Motor neuron (in vitro differentiated cells): ENCODE measurements at regions not wholly inside any gene's neighbourhood (a gene's known extent, or its start where the extent isn't known, plus 50 kb on each side); places are given as distances from the start of the nearest gene placed in this dataset.

Experiments used
- ATAC-seq, 8 experiments: fragments of 200-7000 bp; cut with Tn5 transposase; replicated peaks in 6 of 8; 2 replicates each; pipeline ENCODE4 v1.8.0; 2021; ENCODE audit warnings: mild to moderate bottlenecking in 8 of 8, moderate library complexity in 8 of 8
- H3K27ac ChIP-seq, 2 donors: fragments of 250-450 bp; sonication (Bioruptor Pico); 2 replicates each; pipeline ENCODE4 v1.9.0; 2021; ENCODE audit warnings: antibody characterized with exemption in 2 of 2, mild to moderate bottlenecking in 2 of 2, moderate library complexity in 1 of 2
- H3K4me1 ChIP-seq, 2 donors: fragments of 250-450 bp; sonication (Bioruptor Pico); replicated peaks in 1 of 2; 2 replicates each; pipeline ENCODE4 v1.6.1; 2021; ENCODE audit warnings: antibody characterized with exemption in 2 of 2, mild to moderate bottlenecking in 2 of 2, moderate library complexity in 1 of 2
- H3K4me3 ChIP-seq, 5 donors: fragments of 250-450 bp; sonication (Bioruptor Pico); 2 replicates each; pipeline ENCODE4 v1.9.0; 2021; ENCODE audit warnings: antibody characterized with exemption in 5 of 5, mild to moderate bottlenecking in 5 of 5, moderate library complexity in 4 of 5
- WGBS, 10 experiments: fragments of 450-650 bp; shearing (Covaris generic); methylation state at CpG; one replicate each; pipeline ENCODE4 v1.0.0; 2022; 5-methylcytosine and 5-hydroxymethylcytosine counted together
- in situ Hi-C, 9 experiments: fragments of 400-800 bp; cut with MboI; loops; one replicate each; pipeline ENCODE4 v1.15.0; 2021; ENCODE audit warnings: low sequenced_read_pairs in 9 of 9, low pct_unique_long_range_greater_than_20kb in 2 of 9; ENCODE audit not compliant: unreplicated experiment in 9 of 9

- no peak for ATAC-seq
- Histone ChIP-seq H3K27ac (no peak overlapping the region), H3K4me3 (no peak overlapping the region), H3K4me1 (no peaks in the 10 kb centered on the region)
- 39 to 100% (median 96%) methylated on average over 1 to 4 of the region's 4 CpGs; no CpG with 5 or more reads in 1 of the 10 experiments for WGBS, 10 experiments
- in situ Hi-C loops, result no loop called here
Measured at GRCh38 chr13:50670847-50671496, 172.5 kb downstream of the DLEU7 start.

DNA sequence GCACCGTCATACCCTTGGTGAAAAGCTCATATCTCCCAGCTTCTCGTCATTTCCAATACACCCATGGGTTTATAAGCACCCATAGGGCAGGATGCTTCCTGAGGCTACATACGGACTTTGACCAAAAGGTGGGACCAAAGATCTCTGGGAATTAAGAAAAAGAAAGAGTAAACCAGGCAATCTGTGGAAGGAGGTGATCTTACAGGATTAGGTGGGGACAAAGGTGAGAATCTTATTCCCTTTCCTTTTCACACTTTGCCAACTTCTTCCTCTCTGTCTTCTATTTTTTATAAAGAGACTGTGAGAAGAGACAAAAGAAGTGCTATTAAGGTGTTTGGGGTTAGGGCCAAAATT is 172.0 kb downstream of the DLEU7 start:
- ATAC-seq, result no peak
- in situ Hi-C loops, result no loop called here
- no peaks in the 10 kb centered on the region for H3K4me1 ChIP-seq
- H3K27ac ChIP-seq, result no peak overlapping the region
- no peak overlapping the region for H3K4me3 ChIP-seq
- 14 to 100% (median 91%) methylated on average over 1 to 3 of the region's 3 CpGs; no CpG with 5 or more reads in 1 of the 10 experiments for WGBS, 10 experiments

DNA sequence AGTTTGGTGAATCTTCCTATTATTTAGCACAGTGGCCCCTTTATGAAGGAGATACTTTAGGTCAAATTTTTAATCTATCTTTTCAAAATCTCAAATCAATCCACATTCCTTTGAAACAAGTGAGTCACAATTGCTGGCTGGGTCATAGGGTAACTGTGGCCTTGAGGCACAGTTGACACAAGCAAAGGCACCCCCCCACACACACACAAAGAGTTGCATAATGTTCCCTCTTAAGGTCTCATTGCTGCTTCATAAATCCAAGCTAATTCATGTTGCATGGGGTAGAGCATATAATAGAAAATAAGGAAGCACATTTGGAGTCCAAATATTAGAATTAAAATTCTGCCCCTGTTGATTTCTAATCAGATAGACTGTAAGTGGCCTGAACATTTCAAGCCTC is 171.5 kb downstream of the DLEU7 start:
- H3K27ac ChIP-seq, result no peak overlapping the region
- no peaks in the 10 kb centered on the region for H3K4me1 ChIP-seq
- no peak for ATAC-seq
- in situ Hi-C loops, result no loop called here
- no peak overlapping the region for H3K4me3 ChIP-seq

- 89 to 100% (median 97%) methylated on average over 3 of the region's 4 CpGs; no CpG with 5 or more reads in 6 of the 10 experiments for WGBS, 10 experiments
- ATAC-seq, result no peak
- in situ Hi-C loops, result no loop called here
- Histone ChIP-seq H3K4me1 (peaks cover 0 to 2% of the 10 kb centered on the region in 2 donors), H3K4me3 (no peak overlapping the region), H3K27ac (no peak overlapping the region)
Measured at GRCh38 chr13:50675651-50676050, 167.8 kb downstream of the DLEU7 start.

DNA sequence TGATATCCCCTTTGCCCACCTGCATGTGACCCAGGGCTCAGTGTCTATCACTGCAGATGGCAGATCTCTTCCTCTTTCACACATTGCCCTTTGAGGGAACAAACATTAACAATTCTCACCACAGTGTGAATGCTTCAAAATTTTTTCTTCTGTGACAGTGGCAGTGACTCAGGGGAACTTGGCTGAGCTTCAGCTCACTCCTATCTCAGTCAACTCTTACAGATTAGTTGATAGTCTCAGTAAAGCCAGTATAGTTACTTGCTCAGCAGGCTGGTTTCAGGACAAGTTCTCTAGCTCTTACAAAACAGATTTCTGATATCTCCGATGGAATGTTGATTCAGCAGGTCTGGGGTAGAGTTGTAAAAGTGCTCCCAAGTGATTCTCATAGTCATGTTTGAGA is 166.9 kb downstream of the DLEU7 start:
- no peak overlapping the region for H3K4me3 ChIP-seq
- in situ Hi-C loops, result no loop called here
- peak in 2 of 8 experiments; percentile 25 for ATAC-seq
- WGBS, 10 experiments, result 0 to 100% (median 72%) methylated on average over 1 of the region's 1 CpG; no CpG with 5 or more reads in 6 of the 10 experiments
- H3K4me1 ChIP-seq, result peaks cover 0 to 2% of the 10 kb centered on the region in 2 donors
- H3K27ac ChIP-seq, result no peak overlapping the region

DNA sequence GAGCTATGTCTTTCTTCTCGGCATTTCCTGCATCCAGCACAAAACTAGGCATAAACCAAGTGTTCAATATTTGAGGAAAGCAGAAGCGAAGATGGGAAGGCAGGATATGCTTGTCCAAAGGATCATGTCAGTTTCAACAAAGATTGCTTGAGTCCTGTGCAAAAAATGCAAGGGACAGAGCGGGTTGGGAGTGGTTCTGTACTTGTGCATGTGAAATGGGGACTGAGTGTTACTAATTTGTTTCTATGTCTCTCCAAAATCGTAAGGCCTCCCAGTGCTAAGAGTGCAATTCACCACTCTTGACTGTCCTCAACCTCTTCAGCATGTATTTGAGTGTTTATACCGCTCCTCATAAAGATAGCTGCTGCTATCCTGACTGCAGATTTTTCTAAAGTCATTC is 166.2 kb downstream of the DLEU7 start:
- ATAC-seq, result peak in 2 of 8 experiments; percentile 49 to 56
- in situ Hi-C loops, result no loop called here
- Histone ChIP-seq H3K4me1 (peaks cover 0 to 2% of the 10 kb centered on the region in 2 donors), H3K4me3 (no peak overlapping the region), H3K27ac (no peak overlapping the region)
- WGBS, 10 experiments, result 70 to 100% (median 90%) methylated on average over 1 to 4 of the region's 5 CpGs; no CpG with 5 or more reads in 2 of the 10 experiments

- no peak overlapping the region for H3K4me3 ChIP-seq
- peak in 3 of 8 experiments; percentile 10 to 53 (median 38) for ATAC-seq
- peaks cover 0 to 2% of the 10 kb centered on the region in 2 donors for H3K4me1 ChIP-seq
- H3K27ac ChIP-seq, result no peak overlapping the region
- in situ Hi-C loops, result no loop called here
- WGBS, 10 experiments, result 0 to 92% (median 79%) methylated on average over 1 to 9 of the region's 10 CpGs; no CpG with 5 or more reads in 1 of the 10 experiments
Measured at GRCh38 chr13:50677687-50678463, 165.6 kb downstream of the DLEU7 start.

DNA sequence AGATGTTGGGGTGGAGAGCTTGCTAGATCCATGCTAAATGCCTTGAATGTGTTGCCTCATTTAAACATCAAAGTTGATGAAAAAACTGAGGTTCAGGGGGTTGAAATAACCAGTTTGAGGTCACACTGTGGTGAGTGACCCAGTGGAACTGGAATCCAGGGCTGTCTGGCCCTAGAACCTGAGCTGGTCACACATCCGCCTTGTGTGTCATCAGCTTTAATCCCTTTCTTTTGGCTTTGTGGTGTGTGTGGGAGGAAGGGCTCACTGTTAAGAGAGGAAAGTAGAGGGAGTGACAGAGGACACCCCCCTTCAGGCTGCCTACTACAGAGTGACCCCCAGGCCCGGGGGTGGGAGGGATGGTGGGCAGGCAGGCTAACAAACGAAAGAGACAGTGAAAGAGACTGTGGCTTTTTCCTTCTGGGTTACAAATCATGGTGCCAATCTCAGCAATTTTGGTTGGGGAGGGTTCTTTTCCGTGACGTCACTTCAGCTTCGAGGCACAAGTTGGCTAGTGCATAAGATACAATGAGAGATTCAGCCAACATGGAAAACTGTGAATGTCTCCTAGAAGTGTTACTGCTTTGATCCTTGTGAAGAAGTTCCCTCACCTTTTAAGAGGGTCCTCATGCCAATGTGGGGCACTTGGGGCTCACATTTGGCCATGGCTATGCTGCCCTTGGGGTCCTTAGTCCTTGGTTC is 164.9 kb downstream of the DLEU7 start:
- H3K4me1 ChIP-seq, result peaks cover 0 to 2% of the 10 kb centered on the region in 2 donors
- 26 to 100% (median 88%) methylated on average over 1 to 5 of the region's 6 CpGs; no CpG with 5 or more reads in 4 of the 10 experiments for WGBS, 10 experiments
- H3K4me3 ChIP-seq, result no peak overlapping the region
- in situ Hi-C loops, result no loop called here
- no peak overlapping the region for H3K27ac ChIP-seq
- ATAC-seq, result peak in 2 of 8 experiments; percentile 37 to 55

GRCh38 chr13:50679321-50679720 is 164.2 kb downstream of the DLEU7 start:
- no peak for ATAC-seq
- H3K27ac ChIP-seq, result no peak overlapping the region
- H3K4me3 ChIP-seq, result no peak overlapping the region
- in situ Hi-C loops, result no loop called here
- H3K4me1 ChIP-seq, result peaks cover 0 to 2% of the 10 kb centered on the region in 2 donors

DNA sequence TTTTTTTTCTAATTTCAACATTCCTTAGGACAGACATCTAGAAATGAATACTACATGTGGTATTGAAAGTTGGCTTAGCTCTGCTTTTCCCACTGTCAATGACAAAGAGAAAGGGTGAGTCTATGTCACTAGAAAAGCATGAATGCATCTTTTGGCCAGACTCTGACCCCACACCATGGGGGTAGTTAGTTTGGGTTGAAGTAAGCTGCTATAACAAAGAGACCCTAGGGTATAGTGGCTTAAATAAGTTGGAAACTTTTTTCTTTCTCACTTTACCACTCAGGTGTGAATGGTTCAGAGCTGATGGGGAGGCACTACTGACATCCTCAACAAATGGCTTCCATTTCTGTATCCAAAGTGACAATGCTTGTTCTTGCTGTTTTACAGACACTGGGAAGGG is 161.5 kb downstream of the DLEU7 start:
- Histone ChIP-seq H3K27ac (no peak overlapping the region), H3K4me3 (no peak overlapping the region), H3K4me1 (peaks cover 0 to 4% of the 10 kb centered on the region in 2 donors)
- no peak for ATAC-seq
- in situ Hi-C loops, result no loop called here

DNA sequence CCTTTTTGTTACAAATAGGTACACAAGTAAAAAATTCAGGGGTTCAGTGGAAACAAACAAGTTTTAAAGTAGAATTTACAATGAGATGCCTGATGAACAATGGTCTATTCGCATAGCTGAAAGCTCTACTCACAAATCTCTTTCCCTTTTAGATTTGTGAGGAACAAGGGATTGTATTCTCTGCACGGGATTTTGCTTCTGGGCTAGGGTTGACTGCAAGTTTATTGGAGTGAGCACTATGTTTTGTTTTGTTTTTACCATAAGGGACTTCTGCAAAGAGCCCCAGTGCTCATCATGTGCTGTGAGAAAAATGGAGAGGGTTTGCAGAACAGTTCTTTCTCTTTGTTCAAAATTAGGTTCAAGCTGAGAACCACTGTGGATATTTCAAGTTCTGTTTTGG is 160.5 kb downstream of the DLEU7 start:
- WGBS, 10 experiments, result 55 to 100% (median 60%) methylated on average over 1 to 2 of the region's 2 CpGs; no CpG with 5 or more reads in 3 of the 10 experiments
- no peak overlapping the region for H3K27ac ChIP-seq
- in situ Hi-C loops, result no loop called here
- H3K4me1 ChIP-seq, result peaks cover 0 to 4% of the 10 kb centered on the region in 2 donors
- ATAC-seq, result no peak
- H3K4me3 ChIP-seq, result no peak overlapping the region

GRCh38 chr13:50684366-50684765 is 159.1 kb downstream of the DLEU7 start:
- Histone ChIP-seq H3K4me1 (peaks cover 0 to 2% of the 10 kb centered on the region in 2 donors), H3K4me3 (no peak overlapping the region), H3K27ac (no peak overlapping the region)
- no peak for ATAC-seq
- in situ Hi-C loops, result no loop called here
- WGBS, 10 experiments, result 93 to 100% (median 100%) methylated on average over 1 to 3 of the region's 3 CpGs; no CpG with 5 or more reads in 5 of the 10 experiments

DNA sequence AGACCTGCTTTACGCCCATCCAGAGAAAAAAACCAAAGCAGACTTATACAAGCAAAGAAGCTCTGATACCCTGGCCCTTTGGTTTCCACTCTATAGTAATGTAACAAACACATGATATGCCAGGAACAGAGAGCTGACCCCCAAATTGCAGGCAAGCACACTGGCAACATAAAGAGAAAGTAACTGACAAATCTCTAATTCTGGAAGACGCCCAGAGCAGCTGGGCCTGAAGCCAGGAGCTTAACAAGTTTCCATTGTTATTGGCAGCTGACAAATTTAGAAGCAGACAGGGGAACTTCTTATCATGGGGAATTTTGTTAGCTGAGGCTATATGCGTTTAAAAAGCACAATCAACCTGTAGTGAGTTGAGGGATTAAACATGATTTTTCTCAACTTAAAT is 158.0 kb downstream of the DLEU7 start:
- in situ Hi-C loops, result no loop called here
- H3K4me1 ChIP-seq, result peaks cover 0 to 2% of the 10 kb centered on the region in 2 donors
- WGBS, 10 experiments, result 43 to 100% (median 72%) methylated on average over 1 to 3 of the region's 3 CpGs; no CpG with 5 or more reads in 1 of the 10 experiments
- ATAC-seq, result peak in 3 of 8 experiments; percentile 47 to 61 (median 59)
- no peak overlapping the region for H3K4me3 ChIP-seq
- H3K27ac ChIP-seq, result no peak overlapping the region
